Esophagus squamous epithelium (tissue), 5 donors: ENCODE measurements at regions not wholly inside any gene's neighbourhood (a gene's known extent, or its start where the extent isn't known, plus 50 kb on each side); places are given as distances from the start of the nearest gene placed in this dataset.

Experiments used
- DNase-seq: peaks from one replicate; lab custom pipeline; 2025; lab: John Stamatoyannopoulos, UW
- H3K27ac ChIP-seq, 4 donors: fragments of 200-600 bp; sonication (generic); one replicate each; pipeline ENCODE4 v1.5.1; 2016 to 2019; ENCODE audit warnings: mild to moderate bottlenecking in 1 of 4
- H3K27me3 ChIP-seq, 4 donors: fragments of 200-600 bp; sonication (generic); 1 replicate in 3 of 4; 2 replicates in 1 of 4; pipeline versions ENCODE4 v1.5.1 to v1.6.0; 2017 to 2021; ENCODE audit warnings: antibody characterized with exemption in 1 of 4
- H3K36me3 ChIP-seq, 3 donors: fragments of 200-600 bp; sonication (generic); one replicate each; pipeline ENCODE4 v1.5.1; 2016 to 2019
- H3K4me1 ChIP-seq, 3 donors: fragments of 200-600 bp; sonication (generic); one replicate each; pipeline ENCODE4 v1.5.1; 2017 to 2019
- H3K4me3 ChIP-seq, 4 donors: fragments of 200-600 bp; sonication (generic); 1 replicate in 3 of 4; 2 replicates in 1 of 4; pipeline ENCODE4 v1.5.1; 2016 to 2019; ENCODE audit warnings: mild to moderate bottlenecking in 2 of 4, moderate library complexity in 1 of 4
- H3K9me3 ChIP-seq, 3 donors: fragments of 200-600 bp; sonication (generic); one replicate each; pipeline ENCODE4 v1.5.1; 2016 to 2019
- POLR2A ChIP-seq, 4 donors: fragments of 450-650 bp; IDR thresholded peaks; one replicate each; pipeline ENCODE4 v1.6.1; 2017; ENCODE audit warnings: antibody characterized with exemption in 4 of 4, mild to moderate bottlenecking in 4 of 4, moderate library complexity in 3 of 4
- WGBS, 2 donors: methylation state at CpG; one replicate each; pipeline ENCODE4 v1.1.5; 2018; 5-methylcytosine and 5-hydroxymethylcytosine counted together
- intact Hi-C: fragments of 100-400 bp; cut with DNase I; formaldehyde crosslinking; loops from one replicate; pipeline ENCODE4 v1.15.0; 2022
- TF ChIP-seq, protein P1 (sequence below), 6 experiments: fragments of 450-650 bp in 4 of 6; fragments of 200-600 bp in 2 of 6; sonication (generic) in 2 of 6; IDR thresholded peaks; one replicate each; pipeline ENCODE4 v1.5.1; 2016 to 2019; ENCODE audit warnings: antibody characterized with exemption in 6 of 6, mild to moderate bottlenecking in 4 of 6, moderate library complexity in 4 of 6
- donor health status: DM: yes; HTN: yes; CAD: no.

DNA sequence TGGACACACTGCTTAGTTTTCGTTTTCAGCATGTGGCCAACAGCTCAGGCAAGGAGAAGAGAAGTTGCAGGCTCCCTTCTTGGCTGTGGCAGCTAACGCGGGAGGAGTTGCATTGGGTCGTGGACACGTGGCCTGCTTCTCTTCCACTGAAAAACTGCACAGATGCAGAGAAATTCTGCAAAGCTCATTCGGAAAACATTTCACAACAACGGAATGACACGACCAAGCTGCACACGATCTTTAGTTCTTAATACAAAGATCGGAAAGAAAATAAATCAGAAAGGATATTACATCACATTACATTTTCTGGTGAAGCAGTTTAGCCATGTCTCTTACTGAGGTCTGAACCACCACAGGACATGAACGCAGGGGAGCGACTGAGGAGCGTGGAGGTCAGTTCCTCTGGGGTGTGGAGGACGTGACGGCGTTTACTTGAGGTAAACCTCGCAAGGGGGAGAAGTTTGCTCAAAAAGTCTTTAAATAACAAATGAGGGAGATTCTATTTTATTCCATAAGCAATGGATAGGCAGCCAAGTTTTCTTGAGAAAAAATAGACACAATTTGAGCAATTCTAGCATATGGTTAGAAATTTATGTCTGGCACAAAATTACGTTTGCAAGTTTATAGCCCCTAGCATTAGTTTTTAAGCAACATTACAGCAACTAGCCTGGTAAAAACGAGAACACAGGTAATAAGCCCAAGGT is 178.3 kb downstream of the THBS2 start:
- Histone ChIP-seq H3K27ac (peak overlapping the region in 3 of 4 donors; percentile 56 to 71 (median 63)), H3K9me3 (no peaks in the 10 kb centered on the region), H3K27me3 (no peaks in the 10 kb centered on the region), H3K4me3 (peak overlapping the region in 1 of 4 donors; percentile 33), H3K36me3 (no peaks in the 10 kb centered on the region), H3K4me1 (peaks cover 0 to 33% (median 0%) of the 10 kb centered on the region in 3 donors)
- 57 to 72% methylated on average over 19 of the region's 19 CpGs for WGBS, 2 donors
- intact Hi-C loops: no loop called here
- no peak for DNase-seq
- TF ChIP-seq, protein P1, sequence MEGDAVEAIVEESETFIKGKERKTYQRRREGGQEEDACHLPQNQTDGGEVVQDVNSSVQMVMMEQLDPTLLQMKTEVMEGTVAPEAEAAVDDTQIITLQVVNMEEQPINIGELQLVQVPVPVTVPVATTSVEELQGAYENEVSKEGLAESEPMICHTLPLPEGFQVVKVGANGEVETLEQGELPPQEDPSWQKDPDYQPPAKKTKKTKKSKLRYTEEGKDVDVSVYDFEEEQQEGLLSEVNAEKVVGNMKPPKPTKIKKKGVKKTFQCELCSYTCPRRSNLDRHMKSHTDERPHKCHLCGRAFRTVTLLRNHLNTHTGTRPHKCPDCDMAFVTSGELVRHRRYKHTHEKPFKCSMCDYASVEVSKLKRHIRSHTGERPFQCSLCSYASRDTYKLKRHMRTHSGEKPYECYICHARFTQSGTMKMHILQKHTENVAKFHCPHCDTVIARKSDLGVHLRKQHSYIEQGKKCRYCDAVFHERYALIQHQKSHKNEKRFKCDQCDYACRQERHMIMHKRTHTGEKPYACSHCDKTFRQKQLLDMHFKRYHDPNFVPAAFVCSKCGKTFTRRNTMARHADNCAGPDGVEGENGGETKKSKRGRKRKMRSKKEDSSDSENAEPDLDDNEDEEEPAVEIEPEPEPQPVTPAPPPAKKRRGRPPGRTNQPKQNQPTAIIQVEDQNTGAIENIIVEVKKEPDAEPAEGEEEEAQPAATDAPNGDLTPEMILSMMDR (IDR thresholded peaks at IDR 0.05): no peak
- TF ChIP-seq POLR2A (IDR thresholded peaks at IDR 0.05): no peak

DNA sequence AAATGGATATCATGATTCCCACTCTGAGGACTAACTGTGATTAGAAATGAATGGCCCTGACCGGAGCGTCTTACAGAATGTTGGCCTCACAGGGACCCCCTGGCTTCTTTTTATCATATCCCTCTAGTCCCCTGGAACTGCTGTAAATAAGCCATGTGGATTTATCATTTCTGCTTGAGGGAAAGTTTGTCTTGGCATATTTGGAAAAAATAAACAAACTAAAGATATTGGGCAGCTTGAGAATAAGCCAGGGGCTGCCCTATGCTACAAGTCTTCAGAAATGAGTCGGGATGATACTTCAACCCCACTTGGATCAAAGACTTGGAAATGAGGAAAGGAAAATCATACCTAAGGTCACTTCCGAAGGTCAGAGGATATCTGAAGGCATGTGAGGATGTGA is 179.1 kb downstream of the THBS2 start:
- TF ChIP-seq POLR2A (IDR thresholded peaks at IDR 0.05): no peak
- TF ChIP-seq, protein P1 (IDR thresholded peaks at IDR 0.05): no peak
- intact Hi-C loops: no loop called here
- 63 to 65% methylated on average over 4 of the region's 4 CpGs for WGBS, 2 donors
- Histone ChIP-seq H3K27ac (peak overlapping the region in 3 of 4 donors; percentile 36 to 78 (median 63)), H3K4me3 (no peak overlapping the region), H3K36me3 (no peaks in the 10 kb centered on the region), H3K4me1 (peaks cover 0 to 41% (median 0%) of the 10 kb centered on the region in 3 donors), H3K27me3 (no peaks in the 10 kb centered on the region), H3K9me3 (no peaks in the 10 kb centered on the region)
- no peak for DNase-seq

GRCh38 chr6:169073311-169073710 is 180.3 kb downstream of the THBS2 start:
- DNase-seq: no peak
- peaks cover 0 to 43% (median 0%) of the 10 kb centered on the region in 3 donors for H3K4me1 ChIP-seq
- intact Hi-C loops: no loop called here
- H3K36me3 ChIP-seq: no peaks in the 10 kb centered on the region
- no peak overlapping the region for H3K4me3 ChIP-seq
- H3K27me3 ChIP-seq: no peaks in the 10 kb centered on the region
- no peaks in the 10 kb centered on the region for H3K9me3 ChIP-seq
- TF ChIP-seq, protein P1 (IDR thresholded peaks at IDR 0.05): no peak
- TF ChIP-seq POLR2A (IDR thresholded peaks at IDR 0.05): no peak
- 51 to 72% methylated on average over 3 of the region's 3 CpGs for WGBS, 2 donors
- H3K27ac ChIP-seq: peak overlapping the region in 1 of 4 donors; percentile 6

DNA sequence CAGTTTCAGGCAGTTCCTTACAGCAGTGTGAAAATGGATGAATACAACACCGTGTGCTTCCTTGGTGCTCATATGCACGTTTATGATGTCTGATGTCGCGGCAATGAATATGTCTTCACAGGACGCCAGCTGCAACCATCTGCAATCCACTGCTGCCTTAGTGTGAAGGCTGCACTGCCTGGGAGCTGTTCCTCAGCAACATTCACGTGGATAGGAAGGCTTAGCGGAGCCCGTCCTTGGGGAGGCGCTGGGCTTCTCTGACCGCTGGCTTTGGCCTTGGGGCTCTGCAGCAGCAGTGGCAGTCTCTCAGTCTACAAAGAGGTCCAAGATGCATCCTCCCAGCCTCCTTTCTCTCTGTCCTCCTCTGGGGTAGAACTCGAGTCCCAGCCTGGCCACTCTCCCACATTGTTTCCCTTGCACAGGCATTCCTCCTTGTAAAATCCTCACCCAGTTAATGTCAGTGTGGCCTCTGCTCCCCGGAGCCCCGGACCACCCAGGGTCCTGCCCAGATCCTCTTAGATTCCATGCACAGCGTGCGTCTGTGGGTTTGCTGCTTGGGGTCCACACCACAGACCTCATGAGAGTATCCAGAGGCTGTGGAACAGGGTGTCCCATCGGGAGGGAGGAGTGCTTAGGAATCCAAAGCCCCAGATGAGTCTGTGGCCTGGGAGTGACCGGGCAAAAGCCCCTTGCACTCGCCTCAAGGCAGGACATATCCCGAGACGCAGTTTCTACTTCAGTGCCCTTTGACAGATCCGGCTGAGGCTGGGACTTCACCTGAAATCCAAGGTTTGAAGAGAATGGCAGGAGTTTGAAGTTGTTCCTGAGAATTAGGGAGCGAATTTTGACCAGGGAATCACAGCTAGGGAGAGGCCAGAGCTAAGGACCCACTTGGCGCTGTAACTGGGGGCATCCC is 181.3 kb downstream of the THBS2 start:
- Histone ChIP-seq H3K27me3 (no peaks in the 10 kb centered on the region), H3K36me3 (no peaks in the 10 kb centered on the region), H3K9me3 (no peaks in the 10 kb centered on the region), H3K27ac (no peak overlapping the region), H3K4me1 (peaks cover 0 to 43% (median 0%) of the 10 kb centered on the region in 3 donors), H3K4me3 (no peak overlapping the region)
- WGBS, 2 donors: 87 to 88% methylated on average over 15 of the region's 23 CpGs
- no peak for DNase-seq
- TF ChIP-seq POLR2A (IDR thresholded peaks at IDR 0.05): no peak
- TF ChIP-seq, protein P1 (IDR thresholded peaks at IDR 0.05): no peak
- intact Hi-C loops: no loop called here

DNA sequence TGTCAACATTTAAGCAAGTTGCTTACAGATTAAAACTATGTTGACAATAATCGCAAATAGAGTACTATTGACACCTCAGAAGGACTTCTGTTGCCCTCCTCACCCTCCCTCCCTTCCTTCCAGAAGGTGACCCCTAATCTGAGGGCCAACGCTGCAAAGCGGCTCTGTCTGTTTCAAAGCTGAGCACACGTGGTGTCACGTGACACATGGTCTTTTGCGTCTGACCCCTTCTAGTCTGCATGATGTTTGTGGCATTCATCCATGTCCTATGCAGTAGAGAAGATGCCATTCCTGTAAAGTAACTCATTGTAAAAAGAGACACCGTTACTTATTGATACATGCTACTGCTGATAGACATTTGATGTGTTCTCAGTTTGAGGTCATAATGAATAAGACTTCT is 182.3 kb downstream of the THBS2 start:
- H3K27me3 ChIP-seq: no peaks in the 10 kb centered on the region
- no peaks in the 10 kb centered on the region for H3K36me3 ChIP-seq
- WGBS, 2 donors: 82 to 86% methylated on average over 7 of the region's 7 CpGs
- H3K4me1 ChIP-seq: peaks cover 0 to 43% (median 0%) of the 10 kb centered on the region in 3 donors
- intact Hi-C loops: no loop called here
- TF ChIP-seq, protein P1 (IDR thresholded peaks at IDR 0.05): no peak
- peak overlapping the region in 3 of 4 donors; percentile 35 to 64 (median 64) for H3K27ac ChIP-seq
- DNase-seq: no peak
- no peaks in the 10 kb centered on the region for H3K9me3 ChIP-seq
- no peak overlapping the region for H3K4me3 ChIP-seq
